Sigmoid colon (tissue), 6 donors: ENCODE measurements at regions not wholly inside any gene's neighbourhood (a gene's known extent, or its start where the extent isn't known, plus 50 kb on each side); places are given as distances from the start of the nearest gene placed in this dataset.
A peak's percentile ranks its signal among the peaks of the same experiment; 100 is the strongest.

Source experiments
- DNase-seq: peaks from one replicate; pipeline ENCODE4 v3.0.0-alpha.2; 2019
- H3K27ac ChIP-seq, 4 donors: fragments of 200-600 bp; sonication (generic); one replicate each; pipeline ENCODE4 v1.5.1; 2016 to 2019; ENCODE audit warnings: mild to moderate bottlenecking in 1 of 4
- H3K27me3 ChIP-seq, 3 donors: fragments of 200-600 bp; sonication (generic); one replicate each; pipeline ENCODE4 v1.5.1; 2019; ENCODE audit warnings: mild to moderate bottlenecking in 1 of 3
- H3K36me3 ChIP-seq, 4 donors: fragments of 200-600 bp; sonication (generic); one replicate each; pipeline ENCODE4 v1.5.1; 2016 to 2019
- H3K4me1 ChIP-seq, 4 donors: fragments of 200-600 bp; sonication (generic); one replicate each; pipeline ENCODE4 v1.5.1; 2017 to 2019
- H3K4me3 ChIP-seq, 4 donors: fragments of 200-600 bp; sonication (generic); one replicate each; pipeline ENCODE4 v1.5.1; 2017 to 2019; ENCODE audit warnings: mild to moderate bottlenecking in 2 of 4, moderate library complexity in 1 of 4
- H3K9me3 ChIP-seq, 4 donors: fragments of 200-600 bp in 3 of 4; sonication (generic) in 3 of 4; one replicate each; pipeline versions ENCODE4 v1.5.1 to v1.6.1; 2013 to 2019
- CTCF ChIP-seq, 4 experiments: fragments of 450-650 bp in 3 of 4; fragments of 200-600 bp in 1 of 4; IDR thresholded peaks; one replicate each; pipeline ENCODE4 v1.5.1; 2016 to 2019; ENCODE audit warnings: antibody characterized with exemption in 4 of 4, mild to moderate bottlenecking in 3 of 4, moderate library complexity in 2 of 4
- EP300 ChIP-seq, 4 donors: sonication (generic); formaldehyde crosslinking; IDR thresholded peaks; one replicate each; pipeline ENCODE4 v1.6.1; 2017; ENCODE audit warnings: antibody characterized with exemption in 4 of 4
- POLR2A ChIP-seq, 2 donors: fragments of 450-650 bp; IDR thresholded peaks; one replicate each; pipeline ENCODE4 v1.6.1; 2016; ENCODE audit warnings: antibody characterized with exemption in 2 of 2, mild to moderate bottlenecking in 2 of 2, moderate library complexity in 2 of 2
- POLR2AphosphoS5 ChIP-seq, 4 donors: sonication (generic); formaldehyde crosslinking; IDR thresholded peaks; one replicate each; pipeline ENCODE4 v1.6.1; 2017; ENCODE audit warnings: antibody characterized with exemption in 4 of 4
- WGBS, 2 donors: extraction: QIAGEN DNeasy Blood & Tissue Kit; methylation state at CpG; one replicate each; pipeline ENCODE4 v1.1.7; 2013; 5-methylcytosine and 5-hydroxymethylcytosine counted together
- intact Hi-C: fragments of 100-400 bp; cut with DNase I; formaldehyde crosslinking; loops from one replicate; pipeline ENCODE4 v1.15.1; 2023
- donor health status: healthy with polysubstance abuse.
- donor health status: healthy.

- H3K27me3 ChIP-seq = no peaks in the 10 kb centered on the region
- H3K4me1 ChIP-seq = no peaks in the 10 kb centered on the region
- no peak overlapping the region for H3K27ac ChIP-seq
- no peak for DNase-seq
- H3K36me3 ChIP-seq = no peaks in the 10 kb centered on the region
- no peak overlapping the region for H3K4me3 ChIP-seq
- intact Hi-C loops = no loop called here
- H3K9me3 ChIP-seq = no peaks in the 10 kb centered on the region
- 89 to 91% methylated on average over 7 of the region's 7 CpGs for WGBS, 2 donors
- TF ChIP-seq CTCF (IDR thresholded peaks at IDR 0.05) (no peak), EP300 (IDR thresholded peaks at IDR 0.05) (no peak), POLR2AphosphoS5 (IDR thresholded peaks at IDR 0.05) (no peak), POLR2A (IDR thresholded peaks at IDR 0.05) (no peak)
Observed at GRCh38 chr7:28323833-28324232, 88.5 kb upstream of the CREB5 start.

- DNase-seq = no peak
- H3K4me3 ChIP-seq = no peak overlapping the region
- H3K27me3 ChIP-seq = no peaks in the 10 kb centered on the region
- WGBS, 2 donors = 52 to 53% methylated on average over 2 of the region's 2 CpGs
- no peaks in the 10 kb centered on the region for H3K9me3 ChIP-seq
- H3K36me3 ChIP-seq = no peaks in the 10 kb centered on the region
- H3K27ac ChIP-seq = no peak overlapping the region
- intact Hi-C loops = no loop called here
- TF ChIP-seq EP300 (IDR thresholded peaks at IDR 0.05) = no peak
- no peak for TF ChIP-seq CTCF (IDR thresholded peaks at IDR 0.05)
- no peak for TF ChIP-seq POLR2AphosphoS5 (IDR thresholded peaks at IDR 0.05)
- TF ChIP-seq POLR2A (IDR thresholded peaks at IDR 0.05) = no peak
- peaks cover 0 to 4% (median 0%) of the 10 kb centered on the region in 4 donors for H3K4me1 ChIP-seq
Observed at GRCh38 chr7:28328146-28328545, 84.2 kb upstream of the CREB5 start.

GRCh38 chr7:28328822-28329660, 83.3 kb upstream of the CREB5 start:
- Histone ChIP-seq H3K27ac (peak overlapping the region in 1 of 4 donors; percentile 36), H3K9me3 (no peaks in the 10 kb centered on the region), H3K36me3 (no peaks in the 10 kb centered on the region), H3K4me1 (peaks cover 0 to 4% (median 0%) of the 10 kb centered on the region in 4 donors), H3K27me3 (no peaks in the 10 kb centered on the region), H3K4me3 (no peak overlapping the region)
- intact Hi-C loops = no loop called here
- WGBS, 2 donors = 79 to 88% methylated on average over 9 of the region's 9 CpGs
- no peak for DNase-seq
- TF ChIP-seq CTCF (IDR thresholded peaks at IDR 0.05) = no peak
- no peak for TF ChIP-seq POLR2AphosphoS5 (IDR thresholded peaks at IDR 0.05)
- no peak for TF ChIP-seq EP300 (IDR thresholded peaks at IDR 0.05)
- TF ChIP-seq POLR2A (IDR thresholded peaks at IDR 0.05) = no peak

GRCh38 chr7:28329661-28330363, 82.5 kb upstream of the CREB5 start:
- 31 to 53% methylated on average over 6 of the region's 6 CpGs for WGBS, 2 donors
- H3K36me3 ChIP-seq = no peaks in the 10 kb centered on the region
- H3K9me3 ChIP-seq = no peaks in the 10 kb centered on the region
- no peaks in the 10 kb centered on the region for H3K27me3 ChIP-seq
- H3K4me1 ChIP-seq = peaks cover 0 to 4% (median 0%) of the 10 kb centered on the region in 4 donors
- intact Hi-C loops = no loop called here
- no peak for DNase-seq
- peak overlapping the region in 1 of 4 donors; percentile 36 for H3K27ac ChIP-seq
- TF ChIP-seq EP300 (IDR thresholded peaks at IDR 0.05) = no peak
- no peak for TF ChIP-seq POLR2A (IDR thresholded peaks at IDR 0.05)
- no peak for TF ChIP-seq POLR2AphosphoS5 (IDR thresholded peaks at IDR 0.05)
- TF ChIP-seq CTCF (IDR thresholded peaks at IDR 0.05) = no peak
- H3K4me3 ChIP-seq = no peak overlapping the region
